GM12891 (cell line): ENCODE measurements at regions not wholly inside any gene's neighbourhood (a gene's known extent, or its start where the extent isn't known, plus 50 kb on each side); places are given as distances from the start of the nearest gene placed in this dataset.

ENCODE experiments used
- DNase-seq: peaks from one replicate; pipeline ENCODE4 v3.0.0; 2011; ENCODE audit warnings: low spot score; ENCODE audit not compliant: insufficient read length
- FAIRE-seq: peaks from 2 replicates; lab custom pipeline; 2011; peaks lifted over from hg19 to GRCh38; lab: Jason Lieb, UNC
- PAX5 ChIP-seq: IDR thresholded peaks from 2 replicates; pipeline ENCODE4 v1.6.1; 2011; ENCODE audit warnings: low read length, moderate library complexity, mild to moderate bottlenecking; ENCODE audit not compliant: insufficient read depth, severe bottlenecking
- POLR2A ChIP-seq: IDR thresholded peaks from 2 replicates; pipeline ENCODE4 v1.6.1; 2011; ENCODE audit warnings: low read depth, low read length, control low read depth
- POLR2AphosphoS5 ChIP-seq: IDR thresholded peaks from 2 replicates; pipeline ENCODE4 v1.6.1; 2011; ENCODE audit warnings: low read depth, low read length, control low read depth
- POU2F2 ChIP-seq: IDR thresholded peaks from 2 replicates; pipeline ENCODE4 v1.6.1; 2011; ENCODE audit warnings: low read depth, mild to moderate bottlenecking, control low read depth, low read length, moderate library complexity
- SPI1 ChIP-seq: IDR thresholded peaks from 2 replicates; pipeline ENCODE4 v1.6.1; 2011; ENCODE audit warnings: low read depth, low read length, control low read depth
- TAF1 ChIP-seq: IDR thresholded peaks from 2 replicates; pipeline ENCODE4 v1.6.1; 2011; ENCODE audit warnings: low read depth, low read length, control low read depth

DNA sequence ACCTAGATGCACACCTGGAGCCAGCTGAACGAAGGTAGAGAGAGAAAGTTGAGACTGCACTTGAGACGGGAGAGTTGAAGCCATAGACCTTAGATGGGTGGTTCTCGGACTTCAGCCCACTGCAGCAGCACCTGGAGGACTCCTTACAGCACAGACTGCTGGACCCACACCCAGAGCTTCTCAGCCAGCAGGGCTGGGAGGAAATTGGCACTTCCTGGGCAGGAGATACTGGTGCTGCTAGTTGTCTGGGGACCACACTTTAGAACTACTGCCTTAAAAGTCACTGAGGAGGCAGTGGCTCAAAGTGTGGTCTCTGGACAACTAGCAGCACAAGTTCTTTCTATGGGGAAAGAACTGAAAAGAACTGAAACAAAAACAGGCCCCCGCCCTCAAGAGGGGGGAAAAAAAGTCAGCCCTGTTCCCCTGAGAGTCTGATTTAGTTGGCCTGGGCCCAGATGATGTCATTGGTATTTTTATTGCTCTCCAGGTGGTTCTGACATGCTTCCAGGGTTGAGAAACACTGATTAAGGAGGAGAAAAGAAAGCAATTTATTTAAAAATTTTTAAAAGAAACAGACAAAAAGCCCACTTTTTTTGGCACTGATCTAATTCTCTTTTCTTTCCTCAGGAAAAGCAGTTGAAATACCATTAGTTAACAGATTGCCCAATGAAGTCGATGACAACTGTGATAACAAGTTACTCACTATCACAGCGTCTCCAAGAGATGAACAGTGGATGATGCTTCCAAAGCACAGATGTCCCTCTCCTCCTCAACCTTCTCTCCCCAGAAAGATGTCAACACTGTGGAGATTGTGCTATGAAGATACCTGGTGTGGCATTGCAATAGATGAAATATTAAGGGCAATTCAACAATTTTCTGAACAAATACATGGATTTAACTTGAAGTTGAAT, 73.6 kb upstream of the ADAMTS16 start:
- peak; percentile 2; the same call in 1 of the 2 replicates for TF ChIP-seq SPI1
- TF ChIP-seq TAF1: no peak
- DNase-seq (no peak), FAIRE-seq (no peak)

DNA sequence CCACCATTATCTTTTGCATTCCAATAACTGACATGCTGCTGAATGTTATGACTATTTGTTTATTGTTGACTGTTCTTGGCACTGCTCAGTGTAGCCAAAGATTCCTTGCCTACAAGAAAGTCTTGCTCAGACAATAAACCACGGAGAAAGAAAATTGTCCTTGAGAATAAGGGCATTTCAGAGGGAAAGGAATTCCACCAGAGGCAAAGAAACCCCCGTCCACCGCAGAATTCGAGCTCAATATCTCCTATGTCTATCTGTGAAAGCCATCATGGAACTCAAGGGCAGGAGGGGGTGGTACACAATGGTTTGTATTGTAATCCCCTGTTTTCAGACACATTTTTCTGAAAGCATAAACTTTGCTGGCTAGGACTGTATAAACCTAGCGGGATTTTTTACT, 70.3 kb upstream of the ADAMTS16 start:
- DNase-seq (no peak), FAIRE-seq (no peak)
- TF ChIP-seq SPI1 (no peak), POLR2AphosphoS5 (no peak), TAF1 (no peak), POLR2A (no peak), POU2F2 (no peak), PAX5 (no peak)

DNA sequence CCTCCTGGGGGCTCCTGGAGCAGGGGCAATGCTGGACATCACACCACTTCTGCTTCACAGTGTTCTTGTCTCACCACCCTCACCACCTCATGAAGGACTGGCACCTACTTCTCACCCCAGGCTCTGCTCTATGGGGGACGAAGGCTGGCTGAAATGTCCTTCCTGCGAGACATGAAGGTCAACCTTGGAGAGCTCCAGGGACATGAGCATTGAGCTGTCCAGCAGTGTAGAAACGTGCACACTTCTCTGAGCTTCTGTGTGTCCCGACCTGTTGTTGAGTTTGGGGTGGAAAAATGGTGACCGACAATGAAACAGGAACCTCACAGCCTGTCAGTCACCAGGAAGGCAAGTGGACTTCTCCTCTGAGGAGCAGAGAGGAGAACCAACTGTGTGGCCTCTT, 68.6 kb upstream of the ADAMTS16 start:
- FAIRE-seq (no peak), DNase-seq (no peak)
- TF ChIP-seq SPI1 (no peak), POU2F2 (no peak), TAF1 (no peak), POLR2AphosphoS5 (no peak), POLR2A (no peak), PAX5 (no peak)

- FAIRE-seq: no peak
- DNase-seq: no peak
- TF ChIP-seq POLR2A: no peak
- no peak for TF ChIP-seq POLR2AphosphoS5
- no peak for TF ChIP-seq POU2F2
- no peak for TF ChIP-seq PAX5
- TF ChIP-seq SPI1: no peak
- TF ChIP-seq TAF1: no peak
These were observed 62.9 kb upstream of the ADAMTS16 start for GRCh38 chr5:5077236-5077635.

- DNase-seq (no peak), FAIRE-seq (no peak)
- TF ChIP-seq POU2F2 (no peak), POLR2AphosphoS5 (no peak), SPI1 (no peak), TAF1 (no peak), PAX5 (no peak)
These were observed 61.9 kb upstream of the ADAMTS16 start for GRCh38 chr5:5078009-5078897.

GRCh38 chr5:5079876-5080275, 60.3 kb upstream of the ADAMTS16 start:
- DNase-seq (no peak), FAIRE-seq (no peak)
- TF ChIP-seq TAF1 (no peak), SPI1 (no peak), POLR2A (no peak), POU2F2 (no peak)

- FAIRE-seq: no peak
- DNase-seq: no peak
- TF ChIP-seq POU2F2: no peak
- TF ChIP-seq POLR2AphosphoS5: no peak
- no peak for TF ChIP-seq TAF1
- TF ChIP-seq SPI1: no peak
- TF ChIP-seq PAX5: no peak
- no peak for TF ChIP-seq POLR2A
These were observed 59.3 kb upstream of the ADAMTS16 start for GRCh38 chr5:5080790-5081189.

DNA sequence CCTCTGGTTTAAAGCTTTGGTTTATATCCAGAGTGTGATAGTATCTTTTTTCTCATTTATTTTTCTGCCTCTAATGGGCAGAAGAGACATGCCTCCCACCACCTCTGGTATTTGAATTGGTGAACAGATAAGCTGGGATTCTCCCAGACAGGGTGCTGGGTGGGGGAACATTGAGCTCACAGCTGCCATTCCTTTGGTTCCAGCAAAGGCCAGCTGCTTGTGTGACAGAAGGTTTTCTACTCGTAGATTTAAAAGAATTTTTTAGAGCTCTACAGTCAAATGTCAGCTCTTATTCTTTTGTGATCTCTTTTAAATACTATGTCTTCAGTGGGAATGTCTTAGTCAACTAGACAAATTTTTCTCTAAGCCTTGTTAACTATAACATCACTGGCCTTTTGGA, 54.7 kb upstream of the ADAMTS16 start:
- TF ChIP-seq TAF1 (no peak), PAX5 (no peak), POU2F2 (no peak), POLR2A (no peak), POLR2AphosphoS5 (no peak), SPI1 (no peak)
- FAIRE-seq: no peak
- DNase-seq: no peak

DNA sequence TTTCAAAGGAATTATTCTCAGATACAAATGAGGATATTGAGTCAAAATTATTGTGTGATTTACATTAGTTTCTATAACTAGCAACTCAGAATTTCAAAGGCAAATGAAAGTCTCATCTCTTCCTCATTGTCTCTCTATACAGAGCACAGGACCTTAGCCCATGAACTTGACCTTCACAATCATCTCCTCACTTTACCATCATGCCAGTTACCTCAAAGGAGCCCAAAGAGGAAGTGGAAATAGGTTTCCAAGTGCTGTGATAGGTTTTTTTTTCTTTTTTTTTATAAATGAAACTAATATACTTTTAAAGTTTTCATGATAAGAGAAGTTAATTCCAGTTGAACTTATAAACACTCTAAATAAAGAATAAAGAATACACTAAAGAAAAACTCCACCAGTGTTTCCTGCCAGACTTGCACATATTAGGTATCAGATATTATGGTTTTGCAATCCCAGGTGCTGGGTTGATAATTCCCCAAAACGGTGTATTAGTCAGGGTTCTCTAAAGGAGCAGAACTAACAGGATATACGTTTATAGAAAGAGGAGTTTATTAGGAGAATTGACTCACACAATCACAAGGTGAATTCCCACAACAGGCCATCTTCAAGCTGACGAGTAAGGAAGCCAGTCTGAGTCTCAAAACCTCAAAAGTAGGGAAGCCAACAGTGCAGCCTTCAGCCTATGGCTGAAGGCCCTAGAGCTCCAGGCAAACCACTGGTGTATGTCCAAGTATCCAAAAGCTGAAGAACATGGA, 50.1 kb upstream of the ADAMTS16 start:
- TF ChIP-seq POLR2A (no peak), SPI1 (peak; percentile 83), TAF1 (no peak), POU2F2 (no peak), PAX5 (no peak)
- FAIRE-seq: no peak

More for the DNA sequence above, 50.1 kb upstream of the ADAMTS16 start:
- DNase-seq: no peak
